ENCODE measurements at regions not wholly inside any gene's neighbourhood (a gene's known extent, or its start where the extent isn't known, plus 50 kb on each side); places are given as distances from the start of the nearest gene placed in this dataset.

DNA sequence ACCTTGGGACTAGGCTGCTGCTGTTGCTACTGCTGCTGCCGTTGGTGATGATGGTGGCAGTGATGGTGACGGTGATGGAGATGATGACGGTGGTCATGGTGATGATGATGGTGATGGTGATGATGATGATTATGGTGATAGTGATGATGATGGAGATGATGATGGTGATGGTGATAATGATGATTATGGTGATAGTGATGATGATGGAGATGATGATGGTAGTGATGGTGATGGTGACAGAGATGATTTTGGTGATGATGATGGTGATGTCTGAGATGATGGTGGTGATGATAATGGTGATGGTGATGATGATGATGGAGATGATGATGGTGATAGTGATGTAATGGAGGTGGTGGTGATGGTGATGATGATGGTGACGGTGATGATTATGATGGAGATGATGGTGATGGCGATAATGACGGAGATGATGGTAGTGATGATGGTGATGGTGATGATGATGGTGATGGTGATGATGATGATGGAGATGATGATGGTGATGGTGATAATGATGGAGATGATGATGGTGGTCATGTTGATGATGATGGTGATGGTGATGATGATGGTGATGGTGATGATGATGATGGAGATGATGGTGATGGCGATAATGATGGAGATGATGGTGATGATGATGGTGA lies 156.8 kb upstream of the PWP1 start:
- intact Hi-C loops (cut with DNase I) = no loop called here
- TF ChIP-seq, protein P1, sequence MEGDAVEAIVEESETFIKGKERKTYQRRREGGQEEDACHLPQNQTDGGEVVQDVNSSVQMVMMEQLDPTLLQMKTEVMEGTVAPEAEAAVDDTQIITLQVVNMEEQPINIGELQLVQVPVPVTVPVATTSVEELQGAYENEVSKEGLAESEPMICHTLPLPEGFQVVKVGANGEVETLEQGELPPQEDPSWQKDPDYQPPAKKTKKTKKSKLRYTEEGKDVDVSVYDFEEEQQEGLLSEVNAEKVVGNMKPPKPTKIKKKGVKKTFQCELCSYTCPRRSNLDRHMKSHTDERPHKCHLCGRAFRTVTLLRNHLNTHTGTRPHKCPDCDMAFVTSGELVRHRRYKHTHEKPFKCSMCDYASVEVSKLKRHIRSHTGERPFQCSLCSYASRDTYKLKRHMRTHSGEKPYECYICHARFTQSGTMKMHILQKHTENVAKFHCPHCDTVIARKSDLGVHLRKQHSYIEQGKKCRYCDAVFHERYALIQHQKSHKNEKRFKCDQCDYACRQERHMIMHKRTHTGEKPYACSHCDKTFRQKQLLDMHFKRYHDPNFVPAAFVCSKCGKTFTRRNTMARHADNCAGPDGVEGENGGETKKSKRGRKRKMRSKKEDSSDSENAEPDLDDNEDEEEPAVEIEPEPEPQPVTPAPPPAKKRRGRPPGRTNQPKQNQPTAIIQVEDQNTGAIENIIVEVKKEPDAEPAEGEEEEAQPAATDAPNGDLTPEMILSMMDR (IDR thresholded peaks at IDR 0.05) = no peak
- TF ChIP-seq POLR2A (IDR thresholded peaks at IDR 0.05) = no peak

DNA sequence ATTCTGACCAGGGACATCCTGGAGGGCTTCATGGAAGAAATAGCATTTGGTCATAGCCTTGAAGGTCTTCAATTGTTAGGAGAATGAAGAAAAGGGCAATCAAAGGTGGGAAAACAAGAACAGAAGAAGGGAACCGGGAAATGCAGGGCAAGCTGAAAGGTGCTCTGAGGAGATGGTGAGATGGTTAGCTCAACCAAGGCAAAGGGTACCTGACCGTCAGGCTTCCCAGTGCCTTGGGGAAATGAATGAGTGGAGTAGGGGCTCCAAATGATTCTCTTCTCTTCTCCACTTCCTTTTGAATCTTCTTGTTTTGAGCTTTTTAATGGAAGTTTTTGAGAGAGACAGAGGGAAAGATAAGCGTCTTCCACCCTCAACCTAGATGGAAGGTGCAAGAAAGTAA lies 155.6 kb upstream of the PWP1 start:
- WGBS, 4 donors = 91 to 96% (median 93%) methylated on average over 3 of the region's 3 CpGs
- Histone ChIP-seq H3K36me3 (replicated peaks in 1 of 2) (no peaks in the 10 kb centered on the region), H3K9me3 (replicated peaks in 1 of 3) (no peaks in the 10 kb centered on the region), H3K27ac (no peak overlapping the region), H3K4me3 (no peak overlapping the region), H3K27me3 (no peaks in the 10 kb centered on the region), H3K4me1 (replicated peaks in 1 of 2) (peaks cover 4% of the 10 kb centered on the region in 2 donors)
- no peak for TF ChIP-seq POLR2A (IDR thresholded peaks at IDR 0.05)
- TF ChIP-seq, protein P1 (IDR thresholded peaks at IDR 0.05) = no peak
- intact Hi-C loops (cut with DNase I) = no loop called here
- no peak for DNase-seq

More for the DNA sequence above, 156.8 kb upstream of the PWP1 start:
- H3K36me3 ChIP-seq (replicated peaks in 1 of 2) = no peaks in the 10 kb centered on the region
- 88 to 97% (median 92%) methylated on average over 7 of the region's 7 CpGs for WGBS, 4 donors
- no peaks in the 10 kb centered on the region for H3K27me3 ChIP-seq
- H3K9me3 ChIP-seq (replicated peaks in 1 of 3) = no peaks in the 10 kb centered on the region
- DNase-seq = no peak
- no peak overlapping the region for H3K27ac ChIP-seq
- peaks cover 4% of the 10 kb centered on the region in 2 donors for H3K4me1 ChIP-seq (replicated peaks in 1 of 2)
- H3K4me3 ChIP-seq = no peak overlapping the region

DNA sequence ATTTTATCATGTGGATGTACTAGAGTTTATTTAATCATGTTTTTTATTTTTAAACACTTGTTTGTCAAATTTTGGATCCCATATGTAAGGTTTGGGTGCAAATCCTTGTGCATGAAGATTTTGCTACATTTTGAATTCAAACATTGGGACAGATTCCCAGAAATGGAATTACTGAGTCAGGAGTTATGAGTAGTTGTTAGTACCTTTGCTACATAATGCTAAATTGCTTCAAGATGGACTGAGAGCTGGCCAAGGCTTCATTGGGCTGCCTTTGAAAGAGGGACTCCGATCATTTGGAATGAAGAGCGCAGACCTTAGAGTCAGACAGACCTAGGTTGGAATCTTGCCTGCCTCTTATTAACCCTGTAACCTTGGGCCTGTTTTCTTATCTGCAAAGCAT lies 154.9 kb upstream of the PWP1 start:
- Histone ChIP-seq H3K4me1 (replicated peaks in 1 of 2) (peaks cover 4% of the 10 kb centered on the region in 2 donors), H3K27ac (no peak overlapping the region), H3K27me3 (no peaks in the 10 kb centered on the region), H3K9me3 (replicated peaks in 1 of 3) (no peaks in the 10 kb centered on the region), H3K36me3 (replicated peaks in 1 of 2) (no peaks in the 10 kb centered on the region), H3K4me3 (no peak overlapping the region)
- TF ChIP-seq POLR2A (IDR thresholded peaks at IDR 0.05) = no peak
- TF ChIP-seq, protein P1 (IDR thresholded peaks at IDR 0.05) = no peak
- whole genome bisulfite sequencing, 4 donors = 34 to 69% (median 62%) methylated on average over 2 of the region's 2 CpGs
- no peak for DNase-seq
- intact Hi-C loops (cut with DNase I) = no loop called here

DNA sequence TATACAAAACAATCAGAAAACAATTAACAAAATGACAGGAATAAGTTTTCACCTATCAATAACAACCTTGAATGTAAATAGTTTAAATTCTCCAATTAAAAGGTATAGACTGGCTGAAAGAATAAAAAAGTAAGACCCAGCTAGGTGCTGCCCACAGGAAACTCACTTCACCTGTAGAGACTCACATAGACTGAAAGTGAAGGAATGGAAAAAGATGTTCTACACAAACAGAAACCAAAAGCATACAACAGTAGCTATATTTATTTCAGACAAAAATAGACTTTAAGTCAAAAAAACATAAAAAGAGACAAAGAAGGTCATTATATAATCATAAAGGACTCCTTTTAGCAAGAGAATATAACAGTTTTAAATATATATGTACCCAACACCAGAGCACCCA lies 152.4 kb upstream of the PWP1 start:
- Histone ChIP-seq H3K36me3 (replicated peaks in 1 of 2) (no peaks in the 10 kb centered on the region), H3K27me3 (no peaks in the 10 kb centered on the region), H3K9me3 (replicated peaks in 1 of 3) (no peaks in the 10 kb centered on the region), H3K4me3 (no peak overlapping the region), H3K4me1 (replicated peaks in 1 of 2) (peaks cover 4% of the 10 kb centered on the region in 2 donors), H3K27ac (no peak overlapping the region)
- no peak for DNase-seq
- intact Hi-C loops (cut with DNase I) = no loop called here
- TF ChIP-seq, protein P1 (IDR thresholded peaks at IDR 0.05) = no peak
- no peak for TF ChIP-seq POLR2A (IDR thresholded peaks at IDR 0.05)
